OCI-LY3 (cell line): ENCODE measurements at regions not wholly inside any gene's neighbourhood (a gene's known extent, or its start where the extent isn't known, plus 50 kb on each side); places are given as distances from the start of the nearest gene placed in this dataset.

Source experiments
- H2AFZ ChIP-seq: fragments of 200-600, 300-600 bp; shearing (Covaris generic); 2 replicates; pipeline ENCODE4 v1.6.0; 2014; ENCODE audit warnings: antibody characterized with exemption, low read depth, low read length
- H3K27ac ChIP-seq: fragments of 200-600, 300-600 bp; sonication (generic); 2 replicates; pipeline ENCODE4 v1.5.1; 2014; ENCODE audit warnings: mild to moderate bottlenecking, low read length, moderate library complexity, mixed read lengths
- H3K27me3 ChIP-seq: fragments of 200-600, 300-600 bp; sonication (generic); 2 replicates; pipeline ENCODE4 v1.6.1; 2014; ENCODE audit warnings: low read depth, low read length, mixed read lengths
- H3K36me3 ChIP-seq: fragments of 200-600, 300-600 bp; sonication (generic); replicated peaks from 2 replicates; pipeline ENCODE3; 2014; ENCODE audit warnings: low read depth, low read length, mixed read lengths
- H3K4me1 ChIP-seq: fragments of 300-600, 200-600 bp; sonication (generic); 2 replicates; pipeline ENCODE4 v1.6.1; 2014; ENCODE audit warnings: low read length, mixed read lengths
- H3K4me2 ChIP-seq: fragments of 200-600, 300-600 bp; sonication (generic); 2 replicates; pipeline ENCODE4 v1.6.1; 2014; ENCODE audit warnings: low read length, mixed read lengths
- H3K4me3 ChIP-seq: fragments of 300-600, 200-600 bp; sonication (generic); 2 replicates; pipeline ENCODE4 v1.5.1; 2014; ENCODE audit warnings: antibody characterized with exemption, mild to moderate bottlenecking, low read length, moderate library complexity
- H3K79me2 ChIP-seq: fragments of 300-600, 200-600 bp; shearing (Covaris generic); 2 replicates; pipeline ENCODE4 v1.6.1; 2014; ENCODE audit warnings: mild to moderate bottlenecking, low read length, mixed read lengths
- H3K9ac ChIP-seq: fragments of 300-600, 200-600 bp; shearing (Covaris generic); 2 replicates; pipeline ENCODE4 v1.6.0; 2014; ENCODE audit warnings: mild to moderate bottlenecking, low read length, moderate library complexity
- H3K9me3 ChIP-seq: fragments of 200-600, 300-600 bp; shearing (Covaris generic); 2 replicates; pipeline ENCODE4 v1.6.1; 2014; ENCODE audit warnings: low read length, mixed read lengths; ENCODE audit not compliant: insufficient read depth
- H4K20me1 ChIP-seq: fragments of 200-600, 300-600 bp; sonication (generic); 2 replicates; pipeline ENCODE4 v1.6.1; 2016; ENCODE audit warnings: low read length, mixed read lengths; ENCODE audit not compliant: insufficient read depth
- EZH2phosphoT487 ChIP-seq: fragments of 200-600 bp; shearing (Covaris generic); IDR thresholded peaks from 2 replicates; pipeline ENCODE4 v1.6.1; 2018; ENCODE audit warnings: antibody characterized with exemption, mixed run types, low read depth
- TF ChIP-seq, protein P1 (sequence below): fragments of 200-600, 300-600 bp; sonication (generic); IDR thresholded peaks from 2 replicates; pipeline ENCODE4 v1.5.1; 2014; ENCODE audit warnings: antibody characterized with exemption, low read length, low read depth

DNA sequence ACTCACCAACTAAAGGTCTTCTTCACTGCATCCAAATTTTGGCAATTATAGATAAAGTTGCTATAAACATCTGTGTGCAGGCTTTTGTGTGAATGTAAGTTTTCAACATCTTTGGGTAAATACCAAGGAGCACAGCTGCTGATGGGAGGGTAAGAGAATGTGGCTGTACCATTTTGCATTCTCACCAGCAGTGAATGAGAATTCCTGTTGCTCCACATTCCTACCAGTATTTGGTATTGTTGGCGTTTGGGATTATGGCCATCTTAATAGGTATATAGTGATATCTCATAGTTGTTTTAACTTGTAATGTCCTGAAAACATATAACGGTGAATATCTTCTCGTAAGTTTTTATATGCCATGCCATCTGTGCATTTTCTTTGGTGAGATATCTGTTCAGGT, 69.3 kb downstream of the ILRUN start:
- Histone ChIP-seq H3K4me1 (no peaks in the 10 kb centered on the region), H3K4me2 (no peak overlapping the region), H3K27ac (no peak overlapping the region), H3K9me3 (no peaks in the 10 kb centered on the region), H3K36me3 (no peaks in the 10 kb centered on the region), H3K79me2 (0 out of 2 replicates have a peak, but pooled peaks cover 7% of the 10 kb centered on the region), H2AFZ (no peak overlapping the region), H4K20me1 (no peaks in the 10 kb centered on the region), H3K27me3 (no peaks in the 10 kb centered on the region), H3K4me3 (no peak overlapping the region), H3K9ac (no peak overlapping the region)
- TF ChIP-seq EZH2phosphoT487 = no peak
- TF ChIP-seq, protein P1, sequence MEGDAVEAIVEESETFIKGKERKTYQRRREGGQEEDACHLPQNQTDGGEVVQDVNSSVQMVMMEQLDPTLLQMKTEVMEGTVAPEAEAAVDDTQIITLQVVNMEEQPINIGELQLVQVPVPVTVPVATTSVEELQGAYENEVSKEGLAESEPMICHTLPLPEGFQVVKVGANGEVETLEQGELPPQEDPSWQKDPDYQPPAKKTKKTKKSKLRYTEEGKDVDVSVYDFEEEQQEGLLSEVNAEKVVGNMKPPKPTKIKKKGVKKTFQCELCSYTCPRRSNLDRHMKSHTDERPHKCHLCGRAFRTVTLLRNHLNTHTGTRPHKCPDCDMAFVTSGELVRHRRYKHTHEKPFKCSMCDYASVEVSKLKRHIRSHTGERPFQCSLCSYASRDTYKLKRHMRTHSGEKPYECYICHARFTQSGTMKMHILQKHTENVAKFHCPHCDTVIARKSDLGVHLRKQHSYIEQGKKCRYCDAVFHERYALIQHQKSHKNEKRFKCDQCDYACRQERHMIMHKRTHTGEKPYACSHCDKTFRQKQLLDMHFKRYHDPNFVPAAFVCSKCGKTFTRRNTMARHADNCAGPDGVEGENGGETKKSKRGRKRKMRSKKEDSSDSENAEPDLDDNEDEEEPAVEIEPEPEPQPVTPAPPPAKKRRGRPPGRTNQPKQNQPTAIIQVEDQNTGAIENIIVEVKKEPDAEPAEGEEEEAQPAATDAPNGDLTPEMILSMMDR = no peak

DNA sequence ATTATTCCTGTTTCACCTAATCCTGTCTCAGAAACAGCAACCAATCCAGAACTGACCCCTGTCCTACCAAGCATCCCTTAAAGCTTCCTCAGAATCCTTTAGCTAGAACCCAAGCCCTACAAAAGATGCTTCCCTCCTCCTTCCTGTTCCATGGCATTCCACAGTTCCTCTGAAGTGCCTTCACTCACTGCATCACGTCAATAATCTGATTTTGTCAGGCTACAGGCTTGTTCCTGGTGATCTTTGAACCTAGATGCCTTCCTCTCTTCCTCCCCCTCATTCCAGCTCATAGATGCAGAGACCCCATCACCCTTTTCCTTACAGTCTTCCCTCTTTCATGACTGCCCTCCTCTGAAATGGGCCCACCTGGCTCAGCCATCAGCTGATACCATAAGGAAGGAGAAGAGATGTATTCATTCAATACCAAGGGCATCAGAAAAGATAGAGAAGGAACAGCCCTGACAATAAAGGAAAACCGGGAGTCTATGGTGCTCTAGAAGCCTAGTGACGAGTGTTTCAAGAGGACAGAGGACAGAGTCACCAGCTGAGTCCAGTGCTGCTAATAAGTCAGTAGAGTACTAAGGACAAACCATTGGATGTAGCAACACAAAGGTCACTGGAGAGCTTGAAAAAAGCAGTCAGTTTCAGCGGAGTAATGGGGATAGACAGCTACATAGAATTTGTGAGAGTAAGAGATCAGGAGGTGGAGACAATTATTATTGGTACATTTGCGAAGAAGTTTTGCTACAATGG, 62.5 kb upstream of the SPDEF start:
- no peak overlapping the region for H3K4me3 ChIP-seq
- no peak overlapping the region for H3K9ac ChIP-seq
- no peak overlapping the region for H3K4me2 ChIP-seq
- H2AFZ ChIP-seq = no peak overlapping the region
- TF ChIP-seq, protein P1 = no peak
- TF ChIP-seq EZH2phosphoT487 = no peak
- no peaks in the 10 kb centered on the region for H3K36me3 ChIP-seq
- peaks cover 20% of the 10 kb centered on the region for H3K79me2 ChIP-seq
- H3K9me3 ChIP-seq = no peaks in the 10 kb centered on the region
- peaks cover 21% of the 10 kb centered on the region; the same call in 1 of the 2 replicates for H4K20me1 ChIP-seq
- H3K4me1 ChIP-seq = no peaks in the 10 kb centered on the region
- H3K27me3 ChIP-seq = no peaks in the 10 kb centered on the region
- H3K27ac ChIP-seq = no peak overlapping the region

DNA sequence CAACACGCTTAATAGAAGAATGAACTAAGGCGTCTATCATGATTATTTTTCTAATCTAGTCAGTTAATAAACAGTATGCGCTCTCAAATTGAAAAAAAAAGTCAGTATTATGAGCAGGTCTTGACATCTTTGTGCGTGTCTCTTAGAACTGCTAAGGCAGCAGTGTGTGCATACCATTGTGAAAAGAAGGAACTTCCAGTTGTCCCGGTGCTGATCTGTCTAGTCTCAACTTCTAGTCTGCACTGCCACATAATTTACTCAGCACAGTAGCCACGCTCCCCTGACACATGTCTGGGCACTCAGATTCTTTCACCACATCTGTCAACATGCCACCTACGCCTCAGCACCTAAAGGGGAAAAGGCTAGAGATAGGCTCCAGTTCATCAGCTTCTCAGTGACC, 61.1 kb upstream of the SPDEF start:
- H4K20me1 ChIP-seq = peaks cover 21% of the 10 kb centered on the region; the same call in 1 of the 2 replicates

DNA sequence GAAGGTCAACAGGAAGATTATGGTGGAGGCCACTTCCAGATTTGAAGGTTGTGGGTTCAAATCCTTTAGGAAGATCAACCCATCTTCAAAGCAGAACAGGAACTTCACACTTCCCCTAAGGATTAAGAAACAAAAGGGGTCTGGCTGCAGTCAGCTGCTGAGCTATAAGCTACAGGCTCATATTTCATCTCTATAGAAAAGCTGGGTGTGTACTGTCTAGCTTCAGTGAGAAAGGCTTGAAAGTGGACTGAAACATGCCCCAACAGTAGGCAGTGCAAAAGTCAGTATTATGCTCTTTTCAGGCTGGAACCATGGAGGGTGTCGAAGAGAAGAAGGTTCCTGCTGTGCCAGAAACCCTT, 60.1 kb upstream of the SPDEF start:
- Histone ChIP-seq H3K9ac (no peak overlapping the region), H3K9me3 (no peaks in the 10 kb centered on the region), H3K4me3 (no peak overlapping the region), H2AFZ (no peak overlapping the region), H3K4me1 (no peaks in the 10 kb centered on the region), H3K79me2 (peaks cover 28% of the 10 kb centered on the region), H3K27ac (no peak overlapping the region), H3K27me3 (no peaks in the 10 kb centered on the region), H3K36me3 (peaks cover 2% of the 10 kb centered on the region), H3K4me2 (no peak overlapping the region), H4K20me1 (peaks cover 21% of the 10 kb centered on the region; the same call in 1 of the 2 replicates)
- no peak for TF ChIP-seq EZH2phosphoT487
- TF ChIP-seq, protein P1 = no peak

More for the DNA sequence above, 61.1 kb upstream of the SPDEF start:
- Histone ChIP-seq H3K4me3 (no peak overlapping the region), H3K4me1 (no peaks in the 10 kb centered on the region), H3K4me2 (no peak overlapping the region), H3K9me3 (no peaks in the 10 kb centered on the region), H3K27ac (no peak overlapping the region), H3K9ac (no peak overlapping the region), H3K36me3 (peaks cover 2% of the 10 kb centered on the region), H2AFZ (no peak overlapping the region), H3K79me2 (peaks cover 23% of the 10 kb centered on the region), H3K27me3 (no peaks in the 10 kb centered on the region)
- TF ChIP-seq EZH2phosphoT487 = no peak
- TF ChIP-seq, protein P1 = no peak
